A673 (cell line): ENCODE measurements at regions not wholly inside any gene's neighbourhood (a gene's known extent, or its start where the extent isn't known, plus 50 kb on each side); places are given as distances from the start of the nearest gene placed in this dataset.

Source experiments
- BruUV-seq: library from RNA; stranded (reverse); fragments of 400-500 nt; replicated peaks from 2 replicates; lab custom pipeline; 2021; lab: Mats Ljungman, UMichigan
- CTCF ChIA-PET: fragments of 300-600 bp; sonication (Branson Sonifier 250); formaldehyde crosslinking; loops from one replicate; lab custom pipeline; 2022; ENCODE audit warnings: antibody characterized with exemption; lab: Charles Lee
- POLR2A ChIA-PET: fragments of 300-600 bp; sonication (Branson Sonifier 250); formaldehyde crosslinking; loops from one replicate; lab custom pipeline; 2022; ENCODE audit warnings: antibody characterized with exemption; ENCODE audit not compliant: low non-redundant PET; lab: Charles Lee
- DNase-seq: peaks from one replicate; pipeline ENCODE4 v3.0.0-alpha.2; 2015; ENCODE audit warnings: low spot score
- H3K27ac ChIP-seq: fragments of 200-600 bp; sonication (generic); 2 replicates; pipeline ENCODE4 v1.5.1; 2016; ENCODE audit warnings: mixed run types, low read depth, mild to moderate bottlenecking, mixed read lengths, antibody characterized with exemption, low read length; ENCODE audit not compliant: poor library complexity, severe bottlenecking
- H3K27me3 ChIP-seq: fragments of 200-600 bp; sonication (generic); replicated peaks from 2 replicates; pipeline ENCODE4 v1.6.1; 2017; ENCODE audit warnings: mixed run types, low read depth, mild to moderate bottlenecking, mixed read lengths, antibody characterized with exemption, low read length; ENCODE audit not compliant: insufficient read depth, poor library complexity
- H3K36me3 ChIP-seq: fragments of 200-600 bp; sonication (generic); 2 replicates; pipeline ENCODE4 v1.6.1; 2016; ENCODE audit warnings: mixed run types, mild to moderate bottlenecking, mixed read lengths, antibody characterized with exemption, low read length; ENCODE audit not compliant: insufficient read depth, poor library complexity, severe bottlenecking
- H3K4me1 ChIP-seq: fragments of 200-600 bp; sonication (generic); 2 replicates; pipeline ENCODE4 v1.6.1; 2017; ENCODE audit warnings: mixed run types, mild to moderate bottlenecking, mixed read lengths, antibody characterized with exemption, low read length; ENCODE audit not compliant: insufficient read depth, poor library complexity, severe bottlenecking
- H3K4me3 ChIP-seq: fragments of 200-600 bp; sonication (generic); 2 replicates; pipeline ENCODE4 v1.5.1; 2016; ENCODE audit warnings: low read depth, mixed run types, mild to moderate bottlenecking, mixed read lengths, low read length; ENCODE audit not compliant: poor library complexity, severe bottlenecking
- H3K9me3 ChIP-seq: fragments of 200-600 bp; sonication (generic); 2 replicates; pipeline ENCODE4 v1.6.1; 2016; ENCODE audit warnings: mixed run types, low read depth, mild to moderate bottlenecking, mixed read lengths, antibody characterized with exemption, low read length; ENCODE audit not compliant: poor library complexity, severe bottlenecking
- EZH2 ChIP-seq: fragments of 200-600 bp; sonication (generic); IDR thresholded peaks from 2 replicates; pipeline ENCODE4 v1.6.1; 2017; ENCODE audit warnings: borderline replicate concordance, low read depth, mild to moderate bottlenecking, mixed read lengths, antibody characterized with exemption, low read length; ENCODE audit not compliant: poor library complexity, severe bottlenecking
- intact Hi-C: fragments of 100-400 bp; cut with micrococcal nuclease; formaldehyde crosslinking; loops from one replicate; pipeline ENCODE4 v1.10.0; 2022; ENCODE audit not compliant: unreplicated experiment
- TF ChIP-seq, protein P1 (sequence below): fragments of 300-800, 200-600 bp; sonication (generic); conservative IDR thresholded peaks from 2 replicates; pipeline ENCODE4 v1.5.1; 2017; ENCODE audit warnings: low read depth, mild to moderate bottlenecking, antibody characterized with exemption, low read length, moderate library complexity, mixed read lengths

DNA sequence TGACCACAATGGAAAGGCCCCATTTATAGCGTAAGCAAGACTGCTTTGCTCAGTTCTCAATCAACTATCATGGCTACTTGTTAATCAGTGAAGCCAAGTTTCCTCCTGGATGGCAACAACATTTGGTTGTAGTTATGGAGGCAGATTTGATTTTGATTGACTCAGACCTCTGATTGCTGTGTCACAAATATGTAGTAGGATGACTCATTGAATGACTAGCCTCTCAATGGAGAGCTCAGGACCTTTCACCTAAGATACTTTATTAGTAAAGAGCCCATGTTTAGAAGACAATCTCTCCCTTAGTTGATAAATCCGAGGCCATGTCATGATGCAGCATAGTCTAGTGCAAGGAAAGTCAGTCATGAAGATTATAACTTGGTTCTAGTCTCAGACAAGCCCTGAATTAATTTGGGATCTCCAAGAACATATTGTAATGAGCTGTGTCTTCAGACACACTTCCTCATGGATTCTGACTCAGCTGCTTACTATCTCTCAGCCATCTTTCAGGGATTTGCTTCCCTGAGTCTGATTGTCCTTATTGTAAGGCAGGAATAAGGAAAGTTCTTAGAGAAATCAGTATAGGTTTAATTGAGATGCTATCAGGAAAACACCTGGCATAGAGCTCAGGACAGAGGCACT, 397.4 kb upstream of the TMCO5A start:
- DNase-seq = no peak
- CTCF ChIA-PET = interaction anchor here (0.6 kb wide), 1 partner anchor 161 kb away, joined by 3 read pairs; no protein-coding TSS in a partner anchor
- POLR2A ChIA-PET = interaction anchor here (0.7 kb wide), 1 partner anchor 246 kb away, joined by 3 read pairs; no protein-coding TSS in a partner anchor
- TF ChIP-seq, protein P1, sequence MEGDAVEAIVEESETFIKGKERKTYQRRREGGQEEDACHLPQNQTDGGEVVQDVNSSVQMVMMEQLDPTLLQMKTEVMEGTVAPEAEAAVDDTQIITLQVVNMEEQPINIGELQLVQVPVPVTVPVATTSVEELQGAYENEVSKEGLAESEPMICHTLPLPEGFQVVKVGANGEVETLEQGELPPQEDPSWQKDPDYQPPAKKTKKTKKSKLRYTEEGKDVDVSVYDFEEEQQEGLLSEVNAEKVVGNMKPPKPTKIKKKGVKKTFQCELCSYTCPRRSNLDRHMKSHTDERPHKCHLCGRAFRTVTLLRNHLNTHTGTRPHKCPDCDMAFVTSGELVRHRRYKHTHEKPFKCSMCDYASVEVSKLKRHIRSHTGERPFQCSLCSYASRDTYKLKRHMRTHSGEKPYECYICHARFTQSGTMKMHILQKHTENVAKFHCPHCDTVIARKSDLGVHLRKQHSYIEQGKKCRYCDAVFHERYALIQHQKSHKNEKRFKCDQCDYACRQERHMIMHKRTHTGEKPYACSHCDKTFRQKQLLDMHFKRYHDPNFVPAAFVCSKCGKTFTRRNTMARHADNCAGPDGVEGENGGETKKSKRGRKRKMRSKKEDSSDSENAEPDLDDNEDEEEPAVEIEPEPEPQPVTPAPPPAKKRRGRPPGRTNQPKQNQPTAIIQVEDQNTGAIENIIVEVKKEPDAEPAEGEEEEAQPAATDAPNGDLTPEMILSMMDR = no peak
- TF ChIP-seq EZH2 = no peak
- Histone ChIP-seq H3K9me3 (peaks cover 12% of the 10 kb centered on the region), H3K27me3 (no peaks in the 10 kb centered on the region), H3K27ac (no peak overlapping the region), H3K4me1 (no peaks in the 10 kb centered on the region), H3K4me3 (no peak overlapping the region), H3K36me3 (no peaks in the 10 kb centered on the region)
- intact Hi-C loops = no loop called here
- no TSS peak for BruUV-seq

- TF ChIP-seq EZH2 = no peak
- TF ChIP-seq, protein P1 = no peak
- no TSS peak for BruUV-seq
- Histone ChIP-seq H3K4me1 (no peaks in the 10 kb centered on the region), H3K4me3 (no peak overlapping the region), H3K9me3 (peaks cover 14% of the 10 kb centered on the region), H3K27ac (no peak overlapping the region), H3K27me3 (no peaks in the 10 kb centered on the region), H3K36me3 (no peaks in the 10 kb centered on the region)
- CTCF ChIA-PET = no interaction called here
- intact Hi-C loops = no loop called here
- no peak for DNase-seq
- POLR2A ChIA-PET = no interaction called here
These were observed 396.6 kb upstream of the TMCO5A start for GRCh38 chr15:37537802-37538201.

GRCh38 chr15:37548116-37548515, 386.3 kb upstream of the TMCO5A start:
- BruUV-seq = no TSS peak
- H3K4me3 ChIP-seq = no peak overlapping the region
- no peaks in the 10 kb centered on the region for H3K9me3 ChIP-seq
- H3K27me3 ChIP-seq = no peaks in the 10 kb centered on the region
- intact Hi-C loops = no loop called here
- TF ChIP-seq, protein P1 = no peak
- no peak for TF ChIP-seq EZH2
- no peaks in the 10 kb centered on the region for H3K4me1 ChIP-seq
- DNase-seq = no peak
- ChIA-PET POLR2A (no interaction called here), CTCF (no interaction called here)
- H3K27ac ChIP-seq = no peak overlapping the region
- no peaks in the 10 kb centered on the region for H3K36me3 ChIP-seq
